Effector memory CD8-positive, alpha-beta T cell (primary cell): ENCODE measurements at regions not wholly inside any gene's neighbourhood (a gene's known extent, or its start where the extent isn't known, plus 50 kb on each side); places are given as distances from the start of the nearest gene placed in this dataset.

ENCODE experiments used
- ATAC-seq: fragments of 150-1000 bp; cut with Tn5 transposase; replicated peaks from 2 replicates; pipeline ENCODE4 v1.10.0; 2021; ENCODE audit warnings: mild to moderate bottlenecking, moderate library complexity
- DNase-seq, 3 experiments: peaks; one replicate each; pipeline ENCODE4 v3.0.0; 2021
- H3K27ac Mint-ChIP-seq, 2 donors: one replicate each; pipeline ENCODE4 v1.8.0; 2022; ENCODE audit warnings: mild to moderate bottlenecking in 2 of 2, mixed read lengths in 2 of 2, moderate library complexity in 2 of 2
- H3K27me3 Mint-ChIP-seq, 2 donors: one replicate each; pipeline ENCODE4 v1.8.0; 2022; ENCODE audit warnings: mixed read lengths in 2 of 2
- H3K36me3 Mint-ChIP-seq: one replicate; pipeline ENCODE4 v1.8.0; 2022; ENCODE audit warnings: mild to moderate bottlenecking, moderate library complexity, mixed read lengths; ENCODE audit not compliant: insufficient read depth
- H3K4me1 Mint-ChIP-seq, 2 donors: one replicate each; pipeline ENCODE4 v1.8.0; 2022; ENCODE audit warnings: low read depth in 2 of 2, mixed read lengths in 2 of 2
- H3K4me3 Mint-ChIP-seq, 2 donors: one replicate each; pipeline ENCODE4 v1.8.0; 2022; ENCODE audit warnings: mild to moderate bottlenecking in 2 of 2, mixed read lengths in 2 of 2, moderate library complexity in 2 of 2
- H3K9me3 Mint-ChIP-seq, 2 donors: one replicate each; pipeline ENCODE4 v1.8.0; 2022; ENCODE audit warnings: mixed read lengths in 2 of 2

DNA sequence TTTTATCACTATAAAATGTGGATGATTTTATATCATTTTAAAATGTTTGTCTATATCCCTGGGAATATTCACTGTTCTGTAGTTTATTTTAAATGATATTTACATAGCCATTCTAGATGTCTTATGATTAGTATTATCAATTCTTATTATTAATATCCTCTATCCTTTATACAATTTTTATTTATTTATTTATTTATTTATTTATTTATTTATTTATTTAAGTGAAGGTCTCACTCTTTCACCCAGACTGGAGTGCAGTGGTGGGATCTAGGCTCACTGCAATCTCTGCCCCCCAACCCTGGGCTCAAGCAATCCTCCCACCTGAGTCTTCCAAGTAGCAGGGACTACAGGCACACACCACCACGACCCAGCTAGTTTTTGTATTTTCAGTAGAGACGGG lies 1848.9 kb downstream of the EFNA5 start:
- H3K27me3 Mint-ChIP-seq = no peaks in the 10 kb centered on the region
- no peaks in the 10 kb centered on the region for H3K36me3 Mint-ChIP-seq

DNA sequence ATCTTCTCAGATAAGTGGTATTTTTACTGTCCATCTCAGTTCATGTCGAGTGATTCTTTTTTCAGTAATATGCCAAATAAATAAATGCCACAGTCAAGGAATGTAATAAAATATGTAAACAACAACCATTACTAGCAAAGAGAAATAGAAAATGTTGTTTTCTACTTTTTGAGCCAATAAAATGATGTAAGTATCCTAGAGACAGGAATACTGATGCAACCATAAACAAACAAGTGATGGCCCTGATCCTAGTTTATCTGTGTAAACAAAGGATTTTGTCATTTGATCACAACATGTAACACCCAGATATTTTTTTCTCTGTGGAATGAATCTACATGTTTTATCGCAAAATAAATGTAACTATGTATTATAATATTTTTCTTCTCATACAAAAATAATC lies 1852.8 kb downstream of the EFNA5 start:
- no peak for DNase-seq
- no peak overlapping the region for H3K4me3 Mint-ChIP-seq
- no peaks in the 10 kb centered on the region for H3K4me1 Mint-ChIP-seq
- ATAC-seq = no peak
- no peaks in the 10 kb centered on the region for H3K27me3 Mint-ChIP-seq
- H3K36me3 Mint-ChIP-seq = peaks cover 3% of the 10 kb centered on the region
- peaks cover 0 to 2% of the 10 kb centered on the region in 2 donors for H3K9me3 Mint-ChIP-seq
- no peak overlapping the region for H3K27ac Mint-ChIP-seq

More for the DNA sequence above, 1848.9 kb downstream of the EFNA5 start:
- Mint-ChIP-seq H3K4me1 (no peaks in the 10 kb centered on the region), H3K4me3 (no peak overlapping the region), H3K9me3 (peaks cover 0 to 2% of the 10 kb centered on the region in 2 donors), H3K27ac (no peak overlapping the region)
- ATAC-seq (no peak), DNase-seq (no peak)

DNA sequence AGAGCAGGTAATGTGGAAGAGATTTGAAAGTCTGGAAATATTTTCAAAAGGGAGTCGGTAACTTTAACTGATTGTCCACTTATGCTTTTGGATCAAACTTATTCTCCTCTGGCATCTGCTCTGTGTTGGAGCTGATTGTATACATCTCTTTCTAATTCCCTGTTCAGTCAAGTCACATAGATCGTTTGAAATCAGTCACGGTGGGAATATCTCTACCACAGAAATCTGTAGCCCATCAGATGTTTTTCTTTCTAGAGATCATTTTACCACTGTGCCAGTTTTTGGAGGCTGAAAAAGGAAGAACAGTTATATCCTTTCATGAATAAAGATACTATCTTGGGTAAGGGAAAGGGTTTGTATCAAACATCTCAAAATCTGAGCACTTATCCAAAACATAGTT lies 1853.3 kb downstream of the EFNA5 start:
- H3K27ac Mint-ChIP-seq = no peak overlapping the region
- DNase-seq = no peak
- no peaks in the 10 kb centered on the region for H3K27me3 Mint-ChIP-seq
- H3K4me3 Mint-ChIP-seq = no peak overlapping the region
- H3K36me3 Mint-ChIP-seq = peaks cover 3% of the 10 kb centered on the region
- ATAC-seq = no peak
- H3K9me3 Mint-ChIP-seq = peaks cover 0 to 2% of the 10 kb centered on the region in 2 donors
- no peaks in the 10 kb centered on the region for H3K4me1 Mint-ChIP-seq

- DNase-seq (no peak), ATAC-seq (no peak)
- Mint-ChIP-seq H3K9me3 (peaks cover 0 to 2% of the 10 kb centered on the region in 2 donors), H3K4me1 (no peaks in the 10 kb centered on the region), H3K36me3 (peaks cover 3% of the 10 kb centered on the region), H3K4me3 (no peak overlapping the region), H3K27me3 (no peaks in the 10 kb centered on the region), H3K27ac (no peak overlapping the region)
Measured at GRCh38 chr5:105816961-105817360, 1853.8 kb downstream of the EFNA5 start.

DNA sequence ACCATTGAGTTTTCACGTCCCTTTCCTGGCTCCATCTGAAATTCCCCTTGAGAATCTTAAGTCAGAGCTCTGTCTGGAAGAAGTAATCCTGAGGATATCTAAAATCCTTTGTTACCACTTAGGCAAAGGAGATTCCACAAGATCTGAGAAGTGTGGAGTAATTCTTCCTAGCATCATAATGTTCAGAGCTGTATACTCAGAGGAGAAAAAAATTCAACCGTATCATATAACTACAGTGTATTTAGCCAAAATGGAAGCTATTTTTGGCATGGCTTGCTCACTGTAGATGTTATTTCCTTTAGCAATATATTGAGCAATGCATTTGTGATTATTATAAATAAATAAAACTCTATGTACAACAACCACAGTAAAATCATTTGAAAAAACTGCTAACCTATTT lies 1858.4 kb downstream of the EFNA5 start:
- Mint-ChIP-seq H3K9me3 (peaks cover 5 to 8% of the 10 kb centered on the region in 2 donors), H3K4me3 (no peak overlapping the region), H3K4me1 (no peaks in the 10 kb centered on the region), H3K27ac (no peak overlapping the region), H3K36me3 (peaks cover 3% of the 10 kb centered on the region), H3K27me3 (no peaks in the 10 kb centered on the region)
- ATAC-seq (no peak), DNase-seq (no peak)

GRCh38 chr5:105807951-105808350 lies 1862.8 kb downstream of the EFNA5 start:
- DNase-seq (no peak), ATAC-seq (no peak)
- no peaks in the 10 kb centered on the region for H3K36me3 Mint-ChIP-seq
- no peaks in the 10 kb centered on the region for H3K27me3 Mint-ChIP-seq
- H3K9me3 Mint-ChIP-seq = peaks cover 11 to 18% of the 10 kb centered on the region in 2 donors
- H3K4me3 Mint-ChIP-seq = no peak overlapping the region
- H3K27ac Mint-ChIP-seq = no peak overlapping the region
- no peaks in the 10 kb centered on the region for H3K4me1 Mint-ChIP-seq

GRCh38 chr5:105807290-105807689 lies 1863.4 kb downstream of the EFNA5 start:
- ATAC-seq (no peak), DNase-seq (no peak)
- H3K9me3 Mint-ChIP-seq = peaks cover 14 to 23% of the 10 kb centered on the region in 2 donors
- no peak overlapping the region for H3K27ac Mint-ChIP-seq
- no peaks in the 10 kb centered on the region for H3K36me3 Mint-ChIP-seq
- H3K27me3 Mint-ChIP-seq = no peaks in the 10 kb centered on the region
- H3K4me3 Mint-ChIP-seq = no peak overlapping the region
- H3K4me1 Mint-ChIP-seq = no peaks in the 10 kb centered on the region

DNA sequence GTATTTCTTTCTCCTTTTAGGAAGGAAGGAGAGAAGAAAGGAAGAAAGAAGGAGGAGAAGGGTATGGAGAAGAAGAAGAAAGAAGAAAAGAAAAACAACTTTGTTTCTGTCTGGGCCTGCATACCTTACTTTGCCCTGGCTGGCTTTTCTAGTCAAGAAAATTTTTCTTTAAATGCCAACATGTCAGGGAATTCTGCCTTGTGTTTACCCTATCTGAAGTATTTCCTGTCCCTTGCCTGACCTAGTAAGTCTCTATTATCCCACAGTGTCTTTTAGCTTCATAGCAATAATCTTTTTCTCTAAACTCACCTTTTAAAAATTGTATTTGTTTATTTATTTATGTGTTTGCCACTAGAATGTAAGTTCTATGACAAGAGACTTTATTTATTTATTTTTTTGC lies 1864.1 kb downstream of the EFNA5 start:
- Mint-ChIP-seq H3K36me3 (no peaks in the 10 kb centered on the region), H3K9me3 (peaks cover 18 to 23% of the 10 kb centered on the region in 2 donors), H3K4me1 (no peaks in the 10 kb centered on the region), H3K27me3 (no peaks in the 10 kb centered on the region), H3K4me3 (no peak overlapping the region), H3K27ac (no peak overlapping the region)
- no peak for ATAC-seq
- no peak for DNase-seq

- no peaks in the 10 kb centered on the region for H3K4me1 Mint-ChIP-seq
- peaks cover 15 to 19% of the 10 kb centered on the region in 2 donors for H3K9me3 Mint-ChIP-seq
- ATAC-seq (no peak), DNase-seq (no peak)
- no peaks in the 10 kb centered on the region for H3K27me3 Mint-ChIP-seq
- no peak overlapping the region for H3K4me3 Mint-ChIP-seq
- no peak overlapping the region for H3K27ac Mint-ChIP-seq
- H3K36me3 Mint-ChIP-seq = no peaks in the 10 kb centered on the region
Measured at GRCh38 chr5:105803431-105803830, 1867.3 kb downstream of the EFNA5 start.

- no peak for DNase-seq
Measured at GRCh38 chr5:105794578-105794977, 1876.2 kb downstream of the EFNA5 start.

DNA sequence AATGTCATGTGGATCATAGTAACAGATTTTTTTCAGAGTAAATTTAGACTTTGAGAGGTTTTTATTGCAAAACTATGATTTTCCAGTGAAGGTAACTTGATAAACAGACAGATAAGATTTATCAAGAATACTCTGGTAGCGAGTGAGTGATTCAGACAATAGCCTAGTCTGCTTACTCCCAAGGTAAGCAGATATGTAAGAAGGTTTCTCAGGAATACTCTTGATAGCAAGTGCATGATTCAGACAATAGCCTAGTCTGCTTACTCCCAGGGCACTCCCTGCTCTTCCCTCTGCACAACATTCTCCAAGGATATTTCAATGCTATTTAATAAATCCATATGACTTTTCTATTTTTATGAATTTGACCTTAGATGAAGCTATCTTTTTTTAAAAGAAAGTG lies 1881.5 kb downstream of the EFNA5 start:
- ATAC-seq (no peak), DNase-seq (no peak)
- Mint-ChIP-seq H3K27me3 (no peaks in the 10 kb centered on the region), H3K9me3 (peaks cover 0 to 2% of the 10 kb centered on the region in 2 donors), H3K27ac (no peak overlapping the region), H3K4me3 (no peak overlapping the region), H3K36me3 (no peaks in the 10 kb centered on the region), H3K4me1 (no peaks in the 10 kb centered on the region)

More at GRCh38 chr5:105794578-105794977, 1876.2 kb downstream of the EFNA5 start:
- no peak for ATAC-seq
- no peak overlapping the region for H3K27ac Mint-ChIP-seq
- H3K27me3 Mint-ChIP-seq = no peaks in the 10 kb centered on the region
- H3K4me1 Mint-ChIP-seq = no peaks in the 10 kb centered on the region
- H3K9me3 Mint-ChIP-seq = peaks cover 0 to 7% of the 10 kb centered on the region in 2 donors
- H3K36me3 Mint-ChIP-seq = no peaks in the 10 kb centered on the region
- H3K4me3 Mint-ChIP-seq = no peak overlapping the region

DNA sequence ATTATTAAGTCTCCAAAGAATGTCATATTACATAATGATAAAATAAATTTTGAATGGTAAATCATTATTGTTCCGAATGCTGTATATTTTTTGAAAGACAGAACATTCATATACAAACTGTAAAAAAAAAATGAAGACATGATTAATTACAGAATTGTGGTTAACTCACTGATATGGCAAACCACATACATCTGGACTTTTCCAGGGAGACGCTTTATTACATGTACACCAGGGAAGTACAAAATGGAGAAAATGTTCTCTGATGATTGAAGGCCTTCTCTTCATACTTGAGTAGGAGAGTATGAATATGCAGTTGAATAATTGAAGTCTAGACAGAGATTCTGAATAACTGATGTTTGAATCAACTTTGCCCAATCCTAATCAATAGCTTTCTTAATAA lies 1886.9 kb downstream of the EFNA5 start:
- no peaks in the 10 kb centered on the region for H3K36me3 Mint-ChIP-seq

DNA sequence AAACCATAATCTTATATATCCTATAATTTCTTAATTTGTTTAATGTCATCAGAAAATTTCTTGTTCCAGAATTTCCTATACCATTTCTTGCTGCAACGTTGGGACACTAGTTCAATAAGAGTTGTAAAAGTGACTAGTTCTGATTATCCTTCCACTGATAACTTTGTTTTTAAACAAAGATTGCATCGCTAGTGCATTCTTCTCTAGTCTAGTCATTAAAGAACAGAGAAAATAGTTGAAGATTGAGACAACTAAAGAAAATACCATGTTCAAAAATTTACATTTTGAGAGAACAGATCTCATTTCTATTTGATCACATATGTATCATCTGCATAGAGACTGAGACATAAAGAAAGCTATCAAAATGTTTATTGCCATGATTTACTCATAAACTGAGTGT lies 1888.2 kb downstream of the EFNA5 start:
- ATAC-seq = no peak
- no peak for DNase-seq

More for the DNA sequence above, 1886.9 kb downstream of the EFNA5 start:
- ATAC-seq (no peak), DNase-seq (no peak)
- H3K4me3 Mint-ChIP-seq = no peak overlapping the region
- H3K27me3 Mint-ChIP-seq = no peaks in the 10 kb centered on the region
- peaks cover 0 to 2% of the 10 kb centered on the region in 2 donors for H3K9me3 Mint-ChIP-seq
- H3K4me1 Mint-ChIP-seq = no peaks in the 10 kb centered on the region
- no peak overlapping the region for H3K27ac Mint-ChIP-seq

DNA sequence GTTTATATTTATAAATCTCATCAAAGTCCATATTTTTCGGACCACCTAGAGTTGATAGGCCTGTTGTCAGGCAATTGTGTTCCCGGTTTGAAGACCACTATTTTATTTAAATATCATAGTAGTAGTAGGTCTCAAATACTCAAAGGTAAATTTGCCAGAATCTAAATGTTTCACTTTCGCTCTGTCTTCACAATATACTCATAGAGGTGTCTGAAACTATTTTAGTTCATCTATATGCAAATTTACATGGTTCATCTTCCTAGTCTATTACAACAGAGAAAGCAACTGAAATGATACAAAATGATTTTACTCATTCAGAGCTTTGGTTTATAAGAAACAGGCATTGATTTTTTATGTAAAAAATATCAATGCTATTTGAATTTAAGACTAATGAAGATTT lies 1897.5 kb downstream of the EFNA5 start:
- H3K4me3 Mint-ChIP-seq = no peak overlapping the region
- no peaks in the 10 kb centered on the region for H3K36me3 Mint-ChIP-seq
- peaks cover 2 to 3% of the 10 kb centered on the region in 2 donors for H3K9me3 Mint-ChIP-seq
- no peaks in the 10 kb centered on the region for H3K4me1 Mint-ChIP-seq
- H3K27ac Mint-ChIP-seq = no peak overlapping the region
- no peaks in the 10 kb centered on the region for H3K27me3 Mint-ChIP-seq
- DNase-seq (no peak), ATAC-seq (no peak)

More for the DNA sequence above, 1888.2 kb downstream of the EFNA5 start:
- no peaks in the 10 kb centered on the region for H3K36me3 Mint-ChIP-seq
- no peak overlapping the region for H3K27ac Mint-ChIP-seq
- H3K4me3 Mint-ChIP-seq = no peak overlapping the region
- no peaks in the 10 kb centered on the region for H3K4me1 Mint-ChIP-seq
- H3K9me3 Mint-ChIP-seq = peaks cover 0 to 2% of the 10 kb centered on the region in 2 donors
- no peaks in the 10 kb centered on the region for H3K27me3 Mint-ChIP-seq

DNA sequence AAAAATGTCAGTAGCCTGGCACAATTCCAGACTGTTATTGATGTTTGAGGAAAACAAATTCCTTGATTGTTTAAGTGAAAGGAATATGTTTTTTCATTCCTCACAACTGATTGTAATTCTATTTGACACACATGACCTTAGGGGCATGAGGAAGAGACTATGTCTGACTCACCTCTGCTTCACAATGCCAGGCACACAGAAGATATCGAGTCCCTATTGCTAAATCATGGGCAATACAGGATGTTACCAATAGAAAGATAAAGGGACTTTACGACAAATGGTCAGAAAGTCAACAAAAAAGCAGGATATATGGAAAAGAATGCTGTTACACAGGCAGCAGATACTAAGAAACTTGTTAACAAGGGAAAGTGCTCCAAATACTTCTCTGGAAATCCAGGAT lies 1903.5 kb downstream of the EFNA5 start:
- Mint-ChIP-seq H3K27ac (no peak overlapping the region), H3K27me3 (no peaks in the 10 kb centered on the region), H3K4me3 (no peak overlapping the region), H3K36me3 (no peaks in the 10 kb centered on the region), H3K4me1 (no peaks in the 10 kb centered on the region), H3K9me3 (peaks cover 5 to 28% of the 10 kb centered on the region in 2 donors)
- ATAC-seq = no peak
- no peak for DNase-seq
